HCT116 (cell line): ENCODE measurements at regions not wholly inside any gene's neighbourhood (a gene's known extent, or its start where the extent isn't known, plus 50 kb on each side); places are given as distances from the start of the nearest gene placed in this dataset.

Experiments
- ATAC-seq: fragments of 200-7000 bp; cut with Tn5 transposase; 2 replicates; pipeline ENCODE4 v1.9.1; 2020; ENCODE audit warnings: mild to moderate bottlenecking, moderate library complexity
- BruUV-seq: library from RNA; stranded (reverse); fragments of 400-500 nt; replicated peaks from 2 replicates; lab custom pipeline; 2021; lab: Mats Ljungman, UMichigan
- CTCF ChIA-PET: fragments of 300-600 bp; sonication (Branson Sonifier 250); formaldehyde crosslinking; loops from one replicate; lab custom pipeline; 2021; ENCODE audit warnings: antibody characterized with exemption; lab: Charles Lee
- POLR2A ChIA-PET: fragments of 300-600, 350-600 bp; sonication (Branson Sonifier 250); formaldehyde crosslinking; loops from one replicate; lab custom pipeline; 2021; ENCODE audit warnings: antibody characterized with exemption; lab: Charles Lee
- RAD21 ChIA-PET, 2 experiments: fragments of 300-600 bp; sonication (Branson Sonifier 250); formaldehyde crosslinking; loops; one replicate each; lab custom pipeline; 2023; ENCODE audit warnings: low total read pairs in 2 of 2; ENCODE audit not compliant: uncharacterized antibody in 2 of 2, unreplicated experiment in 2 of 2, low non-redundant PET in 1 of 2; lab: Charles Lee
- DNase-seq: peaks from one replicate; pipeline ENCODE4 v3.0.0-alpha.2; 2010; ENCODE audit warnings: low read depth, low spot score
- H2AFZ ChIP-seq: fragments of 200-600 bp; shearing (Covaris generic), sonication (generic); 2 replicates; pipeline ENCODE4 v1.6.1; 2017; ENCODE audit warnings: low read depth, mixed run types, mixed read lengths, antibody characterized with exemption, low read length; ENCODE audit not compliant: poor library complexity, severe bottlenecking
- H3K27ac ChIP-seq: 2 replicates; pipeline ENCODE4 v1.5.1; 2012; ENCODE audit warnings: low read depth, low read length
- H3K27me3 ChIP-seq: fragments of 200-600 bp; sonication (generic); 2 replicates; pipeline ENCODE4 v1.6.1; 2016; ENCODE audit warnings: mixed run types, low read length, mixed read lengths; ENCODE audit not compliant: insufficient read depth
- H3K36me3 ChIP-seq, 2 experiments: fragments of 200-500 bp in 1 of 2; fragments of 200-600 bp in 1 of 2; sonication (Bioruptor generic) in 1 of 2; sonication (generic) in 1 of 2; 2 replicates each; pipeline versions ENCODE4 v1.5.1 to v1.6.1; 2014 to 2016; ENCODE audit warnings: low read length in 2 of 2, inconsistent platforms in 1 of 2, mixed read lengths in 1 of 2, mixed run types in 1 of 2; ENCODE audit not compliant: insufficient read depth in 2 of 2, control insufficient read depth in 1 of 2
- H3K4me1 ChIP-seq, 2 experiments: fragments of 200-600 bp in 1 of 2; sonication (generic) in 1 of 2; 2 replicates each; pipeline versions ENCODE4 v1.5.1 to v1.6.1; 2012 to 2017; ENCODE audit warnings: low read length in 2 of 2, inconsistent platforms in 1 of 2, mild to moderate bottlenecking in 1 of 2, mixed read lengths in 1 of 2, mixed run types in 1 of 2, moderate library complexity in 1 of 2; ENCODE audit not compliant: insufficient read depth in 2 of 2, control insufficient read depth in 1 of 2
- H3K4me2 ChIP-seq: fragments of 200-600 bp; sonication (generic); 2 replicates; pipeline ENCODE4 v1.6.1; 2017; ENCODE audit warnings: mixed run types, low read length, mixed read lengths
- H3K4me3 ChIP-seq, 2 experiments: fragments of 200-600 bp in 1 of 2; sonication (generic) in 1 of 2; replicated peaks in 1 of 2; 2 replicates each; pipeline ENCODE4 v1.5.1; 2011 to 2016; ENCODE audit warnings: low read length in 2 of 2, control low read depth in 1 of 2, low read depth in 1 of 2, mild to moderate bottlenecking in 1 of 2, mixed read lengths in 1 of 2, mixed run types in 1 of 2
- H3K79me2 ChIP-seq: fragments of 200-600 bp; sonication (generic); 2 replicates; pipeline ENCODE4 v1.6.1; 2017; ENCODE audit warnings: mild to moderate bottlenecking, mixed run types, low read length, moderate library complexity, mixed read lengths; ENCODE audit not compliant: insufficient read depth
- H3K9ac ChIP-seq: fragments of 200-600 bp; sonication (generic); 2 replicates; pipeline ENCODE4 v1.6.1; 2016; ENCODE audit warnings: low read length, mixed read lengths
- H3K9me2 ChIP-seq: fragments of 200-600 bp; sonication (generic), shearing (Covaris generic); 2 replicates; pipeline ENCODE4 v1.6.1; 2017; ENCODE audit warnings: mixed run types, mild to moderate bottlenecking, moderate library complexity; ENCODE audit not compliant: insufficient read depth
- H3K9me3 ChIP-seq, 2 experiments: fragments of 200-500 bp in 1 of 2; fragments of 200-600 bp in 1 of 2; sonication (Bioruptor generic) in 1 of 2; sonication (generic) in 1 of 2; 2 replicates each; pipeline ENCODE4 v1.6.1; 2014 to 2017; ENCODE audit warnings: low read length in 2 of 2, mixed read lengths in 2 of 2, inconsistent platforms in 1 of 2, low read depth in 1 of 2, mild to moderate bottlenecking in 1 of 2, mixed run types in 1 of 2, moderate library complexity in 1 of 2; ENCODE audit not compliant: control insufficient read depth in 1 of 2, insufficient read depth in 1 of 2
- H4K20me1 ChIP-seq: fragments of 200-600 bp; sonication (generic), shearing (Covaris generic); 2 replicates; pipeline ENCODE4 v1.6.1; 2017; ENCODE audit warnings: mixed run types, mild to moderate bottlenecking, moderate library complexity; ENCODE audit not compliant: insufficient read depth
- CBX3 ChIP-seq: IDR thresholded peaks from 2 replicates; pipeline ENCODE4 v1.6.1; 2012; ENCODE audit warnings: low read depth
- CTCF ChIP-seq, 3 experiments: fragments of 200-600 bp in 1 of 3; sonication (generic) in 1 of 3; IDR thresholded peaks in 2 of 3; conservative IDR thresholded peaks in 1 of 3; 2 replicates each; pipeline ENCODE4 v1.5.1; 2012 to 2017; ENCODE audit warnings: low read depth in 2 of 3, low read length in 2 of 3, antibody characterized with exemption in 1 of 3, borderline replicate concordance in 1 of 3, control low read depth in 1 of 3, mild to moderate bottlenecking in 1 of 3, mixed read lengths in 1 of 3, mixed run types in 1 of 3, moderate library complexity in 1 of 3; ENCODE audit not compliant: insufficient read depth in 1 of 3
- ELF1 ChIP-seq: IDR thresholded peaks from 2 replicates; pipeline ENCODE4 v1.6.1; 2012; ENCODE audit warnings: low read depth, borderline replicate concordance
- EZH2phosphoT487 ChIP-seq: fragments of 200-600 bp; IDR thresholded peaks from 2 replicates; pipeline ENCODE4 v1.6.1; 2018; ENCODE audit warnings: antibody characterized with exemption, borderline replicate concordance
- JUND ChIP-seq: IDR thresholded peaks from 2 replicates; pipeline ENCODE4 v1.6.1; 2012
- MAX ChIP-seq: IDR thresholded peaks from 2 replicates; pipeline ENCODE4 v1.6.1; 2012
- POLR2AphosphoS5 ChIP-seq: IDR thresholded peaks from 2 replicates; pipeline ENCODE4 v1.6.1; 2011; ENCODE audit warnings: mild to moderate bottlenecking, low read depth, low read length, moderate library complexity
- REST ChIP-seq: IDR thresholded peaks from 2 replicates; pipeline ENCODE4 v1.6.1; 2012; ENCODE audit warnings: low read depth
- SRF ChIP-seq: IDR thresholded peaks from 2 replicates; pipeline ENCODE4 v1.6.1; 2012; ENCODE audit warnings: low read depth
- YY1 ChIP-seq: IDR thresholded peaks from 2 replicates; pipeline ENCODE4 v1.6.1; 2011; ENCODE audit warnings: low read length, low read depth, moderate library complexity, mild to moderate bottlenecking; ENCODE audit not compliant: insufficient replicate concordance; ENCODE audit errors: extremely low read depth
- ZFX ChIP-seq: fragments of 450-650 bp; IDR thresholded peaks from 2 replicates; pipeline ENCODE4 v1.6.1; 2017
- intact Hi-C: fragments of 100-400 bp; cut with micrococcal nuclease; formaldehyde crosslinking; loops from 2 replicates; pipeline ENCODE4 v1.10.0; 2022

GRCh38 chr3:78186404-78186803, 1146.5 kb downstream of the ROBO2 start (continued):
- TF ChIP-seq EZH2phosphoT487 (no peak), POLR2AphosphoS5 (no peak), SRF (no peak), YY1 (no peak), CTCF (IDR thresholded peaks at IDR 0.05 in 2 of 3, conservative IDR thresholded peaks at IDR 0.05 in 1 of 3; ENCODE audit: borderline replicate concordance in 1 of 3, insufficient read depth in 1 of 3, low read depth in 2 of 3, low read length in 2 of 3) (no peak), MAX (no peak), JUND (no peak), ELF1 (no peak)

- Histone ChIP-seq H3K9me3 (peaks cover 11 to 31% of the 10 kb centered on the region in 2 experiments; a peak in 2 of 4 replicates), H3K9ac (no peak overlapping the region), H3K36me3 (no peaks in the 10 kb centered on the region), H3K27ac (no peak overlapping the region), H4K20me1 (no peaks in the 10 kb centered on the region), H2AFZ (no peak overlapping the region), H3K79me2 (no peaks in the 10 kb centered on the region), H3K27me3 (no peaks in the 10 kb centered on the region), H3K4me3 (no peak overlapping the region), H3K4me1 (no peaks in the 10 kb centered on the region), H3K9me2 (no peaks in the 10 kb centered on the region), H3K4me2 (no peak overlapping the region)
- POLR2A ChIA-PET, result no interaction called here
- BruUV-seq, result no TSS peak
- CTCF ChIA-PET, result no interaction called here
- no peak for TF ChIP-seq CBX3
- TF ChIP-seq ZFX, result no peak
- no peak for TF ChIP-seq REST
- intact Hi-C loops, result no loop called here
- ATAC-seq (no peak), DNase-seq (no peak)
- RAD21 ChIA-PET, result no interaction called here
Observed at GRCh38 chr3:78201091-78201490, 1161.2 kb downstream of the ROBO2 start.
